Kidney epithelial cell (primary cell): ENCODE measurements at regions not wholly inside any gene's neighbourhood (a gene's known extent, or its start where the extent isn't known, plus 50 kb on each side); places are given as distances from the start of the nearest gene placed in this dataset.

Source experiments
- DNase-seq: peaks from one replicate; pipeline ENCODE4 v3.0.0-alpha.2; 2010; ENCODE audit warnings: low read depth
- H3K27me3 ChIP-seq: 2 replicates; pipeline ENCODE4 v1.6.0; 2011; ENCODE audit warnings: low read length; ENCODE audit not compliant: control insufficient read depth, insufficient read depth
- H3K36me3 ChIP-seq: 2 replicates; pipeline ENCODE4 v1.5.1; 2011; ENCODE audit warnings: low read length; ENCODE audit not compliant: control insufficient read depth, insufficient read depth
- H3K4me3 ChIP-seq: 2 replicates; pipeline ENCODE4 v1.5.1; 2011; ENCODE audit warnings: low read depth, mild to moderate bottlenecking, control low read depth, low read length
- TF ChIP-seq, protein P1 (sequence below): IDR thresholded peaks from 2 replicates; pipeline ENCODE4 v1.5.1; 2011; ENCODE audit warnings: mild to moderate bottlenecking, moderate library complexity, low read length, control low read depth, inconsistent platforms; ENCODE audit not compliant: insufficient read depth, poor library complexity, severe bottlenecking

GRCh38 chr4:117983541-117984365, 50.5 kb upstream of the NDST3 start:
- peak; percentile 61 for DNase-seq
- H3K4me3 ChIP-seq = no peak overlapping the region
- H3K36me3 ChIP-seq = no peaks in the 10 kb centered on the region
- no peaks in the 10 kb centered on the region for H3K27me3 ChIP-seq
- TF ChIP-seq, protein P1, sequence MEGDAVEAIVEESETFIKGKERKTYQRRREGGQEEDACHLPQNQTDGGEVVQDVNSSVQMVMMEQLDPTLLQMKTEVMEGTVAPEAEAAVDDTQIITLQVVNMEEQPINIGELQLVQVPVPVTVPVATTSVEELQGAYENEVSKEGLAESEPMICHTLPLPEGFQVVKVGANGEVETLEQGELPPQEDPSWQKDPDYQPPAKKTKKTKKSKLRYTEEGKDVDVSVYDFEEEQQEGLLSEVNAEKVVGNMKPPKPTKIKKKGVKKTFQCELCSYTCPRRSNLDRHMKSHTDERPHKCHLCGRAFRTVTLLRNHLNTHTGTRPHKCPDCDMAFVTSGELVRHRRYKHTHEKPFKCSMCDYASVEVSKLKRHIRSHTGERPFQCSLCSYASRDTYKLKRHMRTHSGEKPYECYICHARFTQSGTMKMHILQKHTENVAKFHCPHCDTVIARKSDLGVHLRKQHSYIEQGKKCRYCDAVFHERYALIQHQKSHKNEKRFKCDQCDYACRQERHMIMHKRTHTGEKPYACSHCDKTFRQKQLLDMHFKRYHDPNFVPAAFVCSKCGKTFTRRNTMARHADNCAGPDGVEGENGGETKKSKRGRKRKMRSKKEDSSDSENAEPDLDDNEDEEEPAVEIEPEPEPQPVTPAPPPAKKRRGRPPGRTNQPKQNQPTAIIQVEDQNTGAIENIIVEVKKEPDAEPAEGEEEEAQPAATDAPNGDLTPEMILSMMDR = no peak

GRCh38 chr4:117984366-117984680, 50.0 kb upstream of the NDST3 start:
- no peak for DNase-seq
- Histone ChIP-seq H3K36me3 (no peaks in the 10 kb centered on the region), H3K4me3 (no peak overlapping the region), H3K27me3 (no peaks in the 10 kb centered on the region)
- TF ChIP-seq, protein P1 = no peak
